Keratinocyte (primary cell): ENCODE measurements at regions not wholly inside any gene's neighbourhood (a gene's known extent, or its start where the extent isn't known, plus 50 kb on each side); places are given as distances from the start of the nearest gene placed in this dataset.

Source experiments
- DNase-seq: peaks from one replicate; pipeline ENCODE4 v3.0.0-alpha.2; 2011; ENCODE audit warnings: low read depth, missing footprints, low spot score
- FAIRE-seq: peaks from 2 replicates; lab custom pipeline; 2011; peaks lifted over from hg19 to GRCh38; lab: Jason Lieb, UNC
- H2AFZ ChIP-seq: 2 replicates; pipeline ENCODE4 v1.6.0; 2012; ENCODE audit warnings: low read length, control low read depth, inconsistent platforms; ENCODE audit not compliant: control insufficient read depth
- H3K27ac ChIP-seq: 2 replicates; pipeline ENCODE4 v1.5.1; 2011; ENCODE audit warnings: low read length; ENCODE audit not compliant: control insufficient read depth, insufficient read depth
- H3K27me3 ChIP-seq: 3 replicates; pipeline ENCODE4 v1.6.0; 2011; ENCODE audit warnings: low read length; ENCODE audit not compliant: control insufficient read depth, insufficient read depth; ENCODE audit errors: extremely low read depth
- H3K36me3 ChIP-seq, 2 experiments: 2 replicates in 1 of 2; 3 replicates in 1 of 2; pipeline ENCODE4 v1.5.1; 2011; ENCODE audit warnings: low read length in 2 of 2, mild to moderate bottlenecking in 1 of 2; ENCODE audit not compliant: control insufficient read depth in 2 of 2, insufficient read depth in 2 of 2; ENCODE audit errors: extremely low read depth in 1 of 2
- H3K4me1 ChIP-seq: 3 replicates; pipeline ENCODE4 v1.5.1; 2011; ENCODE audit warnings: low read length; ENCODE audit not compliant: control insufficient read depth, insufficient read depth; ENCODE audit errors: extremely low read depth
- H3K4me2 ChIP-seq: 3 replicates; pipeline ENCODE4 v1.6.0; 2011; ENCODE audit warnings: low read depth, low read length; ENCODE audit not compliant: control insufficient read depth, insufficient read depth; ENCODE audit errors: extremely low read depth
- H3K4me3 ChIP-seq, 3 experiments: fragments of 200-600 bp in 1 of 3; sonication (generic) in 1 of 3; 2 replicates in 2 of 3; 3 replicates in 1 of 3; pipeline ENCODE4 v1.5.1; 2011 to 2016; ENCODE audit warnings: low read length in 3 of 3, mild to moderate bottlenecking in 3 of 3, control low read depth in 2 of 3, inconsistent platforms in 1 of 3, low read depth in 1 of 3, mixed read lengths in 1 of 3, mixed run types in 1 of 3, moderate library complexity in 1 of 3; ENCODE audit not compliant: control insufficient read depth in 2 of 3, insufficient read depth in 2 of 3; ENCODE audit errors: extremely low read depth in 1 of 3
- H3K79me2 ChIP-seq: 2 replicates; pipeline ENCODE4 v1.6.0; 2012; ENCODE audit warnings: low read length; ENCODE audit not compliant: control insufficient read depth, insufficient read depth
- H3K9ac ChIP-seq: 3 replicates; pipeline ENCODE4 v1.6.0; 2011; ENCODE audit warnings: low read length; ENCODE audit not compliant: control insufficient read depth, insufficient read depth; ENCODE audit errors: extremely low read depth
- H3K9me1 ChIP-seq: 3 replicates; pipeline ENCODE4 v1.6.0; 2011; ENCODE audit warnings: low read length; ENCODE audit not compliant: control insufficient read depth, insufficient read depth; ENCODE audit errors: extremely low read depth
- H3K9me3 ChIP-seq: 2 replicates; pipeline ENCODE4 v1.5.1; 2012; ENCODE audit warnings: low read depth, low read length; ENCODE audit not compliant: control insufficient read depth
- H4K20me1 ChIP-seq: 3 replicates; pipeline ENCODE4 v1.6.0; 2011; ENCODE audit warnings: low read length; ENCODE audit not compliant: control insufficient read depth, insufficient read depth; ENCODE audit errors: extremely low read depth
- EZH2 ChIP-seq: IDR thresholded peaks from one replicate; pipeline ENCODE4 v1.6.1; 2012; ENCODE audit warnings: inconsistent platforms, mild to moderate bottlenecking, low read length, moderate library complexity
- dilution Hi-C: fragments of 300-500 bp; cut with MboI; formaldehyde crosslinking; loops from one replicate; pipeline ENCODE4 v1.7.0; 2020; ENCODE audit warnings: low sequenced_read_pairs; ENCODE audit not compliant: extremely low pct_ligation_motif_present
- TF ChIP-seq, protein P1 (sequence below), 3 experiments: IDR thresholded peaks in 1 of 3; conservative IDR thresholded peaks in 1 of 3; optimal IDR thresholded peaks in 1 of 3; 2 replicates in 2 of 3; 3 replicates in 1 of 3; pipeline versions ENCODE3 to v1.5.1; 2011; ENCODE audit warnings: low read length in 3 of 3, mild to moderate bottlenecking in 3 of 3, moderate library complexity in 2 of 3, control low read depth in 1 of 3, inconsistent platforms in 1 of 3; ENCODE audit not compliant: insufficient read depth in 2 of 3; ENCODE audit errors: extremely low read depth in 1 of 3

DNA sequence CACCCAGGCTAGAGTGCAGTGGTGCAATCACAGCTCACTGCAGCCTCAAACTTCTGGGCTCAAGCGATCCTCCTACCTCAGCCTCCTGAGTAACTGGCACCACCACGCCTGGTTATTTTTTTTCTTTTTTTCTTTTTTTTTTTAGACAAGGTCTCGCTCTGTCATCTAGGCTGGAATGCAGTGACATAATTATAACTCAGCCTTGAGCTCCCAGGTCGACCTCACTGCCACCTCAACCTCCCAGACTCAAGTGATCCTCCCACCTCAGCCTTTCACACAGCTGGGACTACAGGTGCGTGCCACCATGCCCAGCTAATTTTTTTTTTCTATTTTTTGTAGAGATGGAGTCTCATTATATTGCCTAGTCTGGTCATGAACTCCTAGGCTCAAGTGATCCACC, 66.9 kb upstream of the ECE1 start:
- DNase-seq (no peak), FAIRE-seq (no peak)
- H4K20me1 ChIP-seq, result no peaks in the 10 kb centered on the region
- peaks cover 3% of the 10 kb centered on the region for H3K27me3 ChIP-seq
- peaks cover 16% of the 10 kb centered on the region for H3K4me1 ChIP-seq
- no peaks in the 10 kb centered on the region for H3K36me3 ChIP-seq
- no peak overlapping the region for H2AFZ ChIP-seq
- TF ChIP-seq, protein P1, sequence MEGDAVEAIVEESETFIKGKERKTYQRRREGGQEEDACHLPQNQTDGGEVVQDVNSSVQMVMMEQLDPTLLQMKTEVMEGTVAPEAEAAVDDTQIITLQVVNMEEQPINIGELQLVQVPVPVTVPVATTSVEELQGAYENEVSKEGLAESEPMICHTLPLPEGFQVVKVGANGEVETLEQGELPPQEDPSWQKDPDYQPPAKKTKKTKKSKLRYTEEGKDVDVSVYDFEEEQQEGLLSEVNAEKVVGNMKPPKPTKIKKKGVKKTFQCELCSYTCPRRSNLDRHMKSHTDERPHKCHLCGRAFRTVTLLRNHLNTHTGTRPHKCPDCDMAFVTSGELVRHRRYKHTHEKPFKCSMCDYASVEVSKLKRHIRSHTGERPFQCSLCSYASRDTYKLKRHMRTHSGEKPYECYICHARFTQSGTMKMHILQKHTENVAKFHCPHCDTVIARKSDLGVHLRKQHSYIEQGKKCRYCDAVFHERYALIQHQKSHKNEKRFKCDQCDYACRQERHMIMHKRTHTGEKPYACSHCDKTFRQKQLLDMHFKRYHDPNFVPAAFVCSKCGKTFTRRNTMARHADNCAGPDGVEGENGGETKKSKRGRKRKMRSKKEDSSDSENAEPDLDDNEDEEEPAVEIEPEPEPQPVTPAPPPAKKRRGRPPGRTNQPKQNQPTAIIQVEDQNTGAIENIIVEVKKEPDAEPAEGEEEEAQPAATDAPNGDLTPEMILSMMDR (optimal IDR thresholded peaks at IDR 0.05 in 1 of 3, IDR thresholded peaks at IDR 0.05 in 1 of 3, conservative IDR thresholded peaks at IDR 0.05 in 1 of 3; ENCODE audit: extremely low read depth in 1 of 3, insufficient read depth in 2 of 3, low read length in 3 of 3), result no peak
- TF ChIP-seq EZH2, result no peak
- H3K79me2 ChIP-seq, result no peaks in the 10 kb centered on the region
- no peak overlapping the region for H3K4me2 ChIP-seq
- H3K9me1 ChIP-seq, result no peaks in the 10 kb centered on the region
- no peak overlapping the region for H3K4me3 ChIP-seq
- no peak overlapping the region for H3K27ac ChIP-seq
- H3K9ac ChIP-seq, result no peak overlapping the region
- dilution Hi-C loops, result no loop called here
- no peaks in the 10 kb centered on the region for H3K9me3 ChIP-seq

DNA sequence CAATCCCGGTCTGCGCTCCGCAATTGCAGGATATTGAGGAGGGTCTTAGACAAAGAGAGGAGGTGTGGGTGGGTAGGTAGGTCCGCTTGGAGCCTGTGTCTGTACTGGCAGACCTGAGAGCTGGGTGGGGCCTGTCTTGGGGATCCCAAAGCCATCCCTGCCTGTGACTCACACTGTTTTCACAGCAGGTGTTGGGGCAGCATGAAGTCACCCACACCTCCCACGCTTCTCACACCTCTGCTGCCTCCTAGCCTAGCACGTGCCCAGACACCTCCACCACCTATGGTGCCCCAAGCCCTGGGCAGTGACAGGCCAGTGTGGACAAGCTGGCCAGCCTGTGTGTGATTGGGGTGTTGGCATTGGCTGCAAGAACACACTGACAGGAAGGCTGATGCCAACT, 65.7 kb upstream of the ECE1 start:
- no peak overlapping the region for H3K4me2 ChIP-seq
- H4K20me1 ChIP-seq, result no peaks in the 10 kb centered on the region
- H3K27ac ChIP-seq, result no peak overlapping the region
- dilution Hi-C loops, result no loop called here
- no peak for FAIRE-seq
- H3K9me3 ChIP-seq, result no peaks in the 10 kb centered on the region
- no peaks in the 10 kb centered on the region for H3K79me2 ChIP-seq
- H3K4me3 ChIP-seq, result no peak overlapping the region
- H3K9me1 ChIP-seq, result no peaks in the 10 kb centered on the region
- H3K27me3 ChIP-seq, result peaks cover 3% of the 10 kb centered on the region
- no peak for DNase-seq
- no peaks in the 10 kb centered on the region for H3K36me3 ChIP-seq
- no peak overlapping the region for H3K9ac ChIP-seq
- TF ChIP-seq, protein P1 (optimal IDR thresholded peaks at IDR 0.05 in 1 of 3, IDR thresholded peaks at IDR 0.05 in 1 of 3, conservative IDR thresholded peaks at IDR 0.05 in 1 of 3; ENCODE audit: extremely low read depth in 1 of 3, insufficient read depth in 2 of 3, low read length in 3 of 3), result no peak
- TF ChIP-seq EZH2, result no peak
- H2AFZ ChIP-seq, result no peak overlapping the region
- peaks cover 6% of the 10 kb centered on the region for H3K4me1 ChIP-seq
